ENCODE measurements at regions not wholly inside any gene's neighbourhood (a gene's known extent, or its start where the extent isn't known, plus 50 kb on each side); places are given as distances from the start of the nearest gene placed in this dataset.

DNA sequence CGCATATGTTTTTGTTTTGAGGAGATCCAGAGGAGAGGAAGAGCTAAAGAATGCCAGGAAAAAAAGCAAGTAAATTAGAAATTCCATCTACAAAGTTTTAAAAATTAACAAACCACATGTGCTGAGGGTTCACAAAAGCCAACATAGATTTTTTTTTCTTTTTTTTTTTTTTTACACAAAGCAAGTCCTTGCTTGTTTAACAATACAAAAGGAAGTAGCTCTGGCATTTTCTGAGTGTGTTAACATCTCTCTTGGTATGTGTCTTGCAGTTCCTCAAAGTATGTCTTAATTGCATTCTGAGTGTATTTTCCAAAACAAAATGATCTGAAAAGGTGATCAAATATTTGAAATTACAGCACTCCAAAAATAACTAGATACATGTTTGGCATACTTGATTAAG is 1682.7 kb upstream of the AGA start:
- H3K4me1 ChIP-seq (ENCODE audit: insufficient read depth, low read length): no peaks in the 10 kb centered on the region
- peaks cover 33% of the 10 kb centered on the region for H3K9me3 ChIP-seq (ENCODE audit: low read length)
- no peaks in the 10 kb centered on the region for H4K20me1 ChIP-seq (ENCODE audit: insufficient read depth, low read length)
- H3K9ac ChIP-seq (ENCODE audit: insufficient read depth, low read depth, low read length): no peak overlapping the region
- CTCF ChIA-PET (ENCODE audit: low intra/inter-chr PET ratio, low total read pairs): no interaction called here
- H3K27me3 ChIP-seq (ENCODE audit: control insufficient read depth in 1 of 2, insufficient read depth in 2 of 2, low read length in 2 of 2): no peaks in the 10 kb centered on the region
- no peak for ATAC-seq
- no peak overlapping the region for H3K27ac ChIP-seq (ENCODE audit: extremely low read length, insufficient read depth, low read length)
- POLR2A ChIA-PET: no interaction called here
- no TSS peak for BruUV-seq (replicated peaks)
- no peaks in the 10 kb centered on the region for H3K36me3 ChIP-seq (replicated peaks in 1 of 2; ENCODE audit: control insufficient read depth in 1 of 2, insufficient read depth in 2 of 2, low read length in 2 of 2)
- DNase-seq (ENCODE audit: low spot score): no peak
- H3K4me2 ChIP-seq (ENCODE audit: low read depth, low read length): no peak overlapping the region
- H2AFZ ChIP-seq (ENCODE audit: low read length): no peak overlapping the region
- no peaks in the 10 kb centered on the region for H3K79me2 ChIP-seq (ENCODE audit: insufficient read depth, low read length)
- intact Hi-C loops (cut with micrococcal nuclease; ENCODE audit: unreplicated experiment) (loop anchor here (5.0 kb wide), 1 partner anchor 1638 kb away; no protein-coding TSS in a partner anchor), in situ Hi-C loops (cut with HindIII; ENCODE audit: extremely low pct_ligation_motif_present, low pct_unique_long_range_greater_than_20kb) (no loop called here)
- 28% methylated on average over 1 of the region's 1 CpG for WGBS (ENCODE audit: low lambda C conversion rate)
- TF ChIP-seq ZNF639 (CRISPR knock-in tag; conservative IDR thresholded peaks at IDR 0.05) (no peak), ZNF878 (CRISPR knock-in tag; IDR thresholded peaks at IDR 0.05) (no peak)
- no peak overlapping the region for H3K4me3 ChIP-seq (replicated peaks in 1 of 3; ENCODE audit: insufficient read depth in 1 of 3, low read depth in 2 of 3, low read length in 3 of 3)
- no peak for FAIRE-seq

DNA sequence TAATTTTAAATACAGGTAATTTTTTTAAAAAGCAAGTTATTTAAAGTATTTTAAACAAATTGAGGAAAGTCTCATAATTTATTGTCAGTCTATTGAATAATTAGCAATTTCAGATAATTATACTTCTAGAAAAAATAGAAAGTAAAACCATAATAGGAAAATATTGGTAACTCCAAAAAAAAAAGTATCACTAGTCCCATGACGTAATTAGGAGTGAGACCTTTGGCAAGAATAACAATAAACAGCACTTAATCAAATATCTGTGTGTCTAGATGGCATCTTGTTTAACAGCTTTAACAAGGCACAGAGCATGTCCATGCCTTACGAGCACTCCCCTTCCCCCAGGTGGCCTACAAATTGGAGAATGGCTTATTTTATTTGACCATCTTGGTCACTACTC is 1683.6 kb upstream of the AGA start:
- in situ Hi-C loops (cut with HindIII; ENCODE audit: extremely low pct_ligation_motif_present, low pct_unique_long_range_greater_than_20kb): no loop called here
- ATAC-seq (no peak), DNase-seq (ENCODE audit: low spot score) (no peak), FAIRE-seq (no peak)
- intact Hi-C loops (cut with micrococcal nuclease; ENCODE audit: unreplicated experiment): loop anchor here (5.0 kb wide), 1 partner anchor 1639 kb away; no protein-coding TSS in a partner anchor
- H3K27ac ChIP-seq (ENCODE audit: extremely low read length, insufficient read depth, low read length): no peak overlapping the region
- TF ChIP-seq CREB1 (IDR thresholded peaks at IDR 0.05) (0 out of 2 replicates have a peak, but pooled peaks have one; percentile 24), CREB1 (CRISPR knock-in tag; IDR thresholded peaks at IDR 0.05) (no peak), ATF7 (IDR thresholded peaks at IDR 0.05) (peak; percentile 68), ATF7 (CRISPR knock-in tag; IDR thresholded peaks at IDR 0.05) (no peak)
- TF ChIP-seq, protein P1, sequence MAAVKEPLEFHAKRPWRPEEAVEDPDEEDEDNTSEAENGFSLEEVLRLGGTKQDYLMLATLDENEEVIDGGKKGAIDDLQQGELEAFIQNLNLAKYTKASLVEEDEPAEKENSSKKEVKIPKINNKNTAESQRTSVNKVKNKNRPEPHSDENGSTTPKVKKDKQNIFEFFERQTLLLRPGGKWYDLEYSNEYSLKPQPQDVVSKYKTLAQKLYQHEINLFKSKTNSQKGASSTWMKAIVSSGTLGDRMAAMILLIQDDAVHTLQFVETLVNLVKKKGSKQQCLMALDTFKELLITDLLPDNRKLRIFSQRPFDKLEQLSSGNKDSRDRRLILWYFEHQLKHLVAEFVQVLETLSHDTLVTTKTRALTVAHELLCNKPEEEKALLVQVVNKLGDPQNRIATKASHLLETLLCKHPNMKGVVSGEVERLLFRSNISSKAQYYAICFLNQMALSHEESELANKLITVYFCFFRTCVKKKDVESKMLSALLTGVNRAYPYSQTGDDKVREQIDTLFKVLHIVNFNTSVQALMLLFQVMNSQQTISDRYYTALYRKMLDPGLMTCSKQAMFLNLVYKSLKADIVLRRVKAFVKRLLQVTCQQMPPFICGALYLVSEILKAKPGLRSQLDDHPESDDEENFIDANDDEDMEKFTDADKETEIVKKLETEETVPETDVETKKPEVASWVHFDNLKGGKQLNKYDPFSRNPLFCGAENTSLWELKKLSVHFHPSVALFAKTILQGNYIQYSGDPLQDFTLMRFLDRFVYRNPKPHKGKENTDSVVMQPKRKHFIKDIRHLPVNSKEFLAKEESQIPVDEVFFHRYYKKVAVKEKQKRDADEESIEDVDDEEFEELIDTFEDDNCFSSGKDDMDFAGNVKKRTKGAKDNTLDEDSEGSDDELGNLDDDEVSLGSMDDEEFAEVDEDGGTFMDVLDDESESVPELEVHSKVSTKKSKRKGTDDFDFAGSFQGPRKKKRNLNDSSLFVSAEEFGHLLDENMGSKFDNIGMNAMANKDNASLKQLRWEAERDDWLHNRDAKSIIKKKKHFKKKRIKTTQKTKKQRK (IDR thresholded peaks at IDR 0.05; ENCODE audit: low read length): no peak
- TF ChIP-seq, protein P2, sequence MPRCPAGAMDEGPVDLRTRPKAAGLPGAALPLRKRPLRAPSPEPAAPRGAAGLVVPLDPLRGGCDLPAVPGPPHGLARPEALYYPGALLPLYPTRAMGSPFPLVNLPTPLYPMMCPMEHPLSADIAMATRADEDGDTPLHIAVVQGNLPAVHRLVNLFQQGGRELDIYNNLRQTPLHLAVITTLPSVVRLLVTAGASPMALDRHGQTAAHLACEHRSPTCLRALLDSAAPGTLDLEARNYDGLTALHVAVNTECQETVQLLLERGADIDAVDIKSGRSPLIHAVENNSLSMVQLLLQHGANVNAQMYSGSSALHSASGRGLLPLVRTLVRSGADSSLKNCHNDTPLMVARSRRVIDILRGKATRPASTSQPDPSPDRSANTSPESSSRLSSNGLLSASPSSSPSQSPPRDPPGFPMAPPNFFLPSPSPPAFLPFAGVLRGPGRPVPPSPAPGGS (CRISPR knock-in tag; IDR thresholded peaks at IDR 0.05): no peak
- H3K4me2 ChIP-seq (ENCODE audit: low read depth, low read length): no peak overlapping the region
- no peak overlapping the region for H3K4me3 ChIP-seq (replicated peaks in 1 of 3; ENCODE audit: insufficient read depth in 1 of 3, low read depth in 2 of 3, low read length in 3 of 3)
- no peaks in the 10 kb centered on the region for H3K27me3 ChIP-seq (ENCODE audit: control insufficient read depth in 1 of 2, insufficient read depth in 2 of 2, low read length in 2 of 2)
- no peaks in the 10 kb centered on the region for H4K20me1 ChIP-seq (ENCODE audit: insufficient read depth, low read length)
- no peaks in the 10 kb centered on the region for H3K79me2 ChIP-seq (ENCODE audit: insufficient read depth, low read length)
- H3K9ac ChIP-seq (ENCODE audit: insufficient read depth, low read depth, low read length): no peak overlapping the region
- no peaks in the 10 kb centered on the region for H3K4me1 ChIP-seq (ENCODE audit: insufficient read depth, low read length)
- ChIA-PET POLR2A (no interaction called here), CTCF (ENCODE audit: low intra/inter-chr PET ratio, low total read pairs) (no interaction called here)
- no TSS peak for BruUV-seq (replicated peaks)
- 5% methylated on average over 2 of the region's 2 CpGs for WGBS (ENCODE audit: low lambda C conversion rate)
- peaks cover 32% of the 10 kb centered on the region for H3K9me3 ChIP-seq (ENCODE audit: low read length)
- no peaks in the 10 kb centered on the region for H3K36me3 ChIP-seq (replicated peaks in 1 of 2; ENCODE audit: control insufficient read depth in 1 of 2, insufficient read depth in 2 of 2, low read length in 2 of 2)
- H2AFZ ChIP-seq (ENCODE audit: low read length): no peak overlapping the region

Data from HepG2 (cell line).